GM12878 (cell line): ENCODE measurements at regions not wholly inside any gene's neighbourhood (a gene's known extent, or its start where the extent isn't known, plus 50 kb on each side); places are given as distances from the start of the nearest gene placed in this dataset.

Experiments
- ATAC-seq: fragments of 200-7000 bp; cut with Tn5 transposase; 3 replicates; pipeline ENCODE4 v1.9.1; 2020; ENCODE audit warnings: mild to moderate bottlenecking, moderate library complexity
- BruUV-seq: library from RNA; stranded (reverse); fragments of 400-500 nt; replicated peaks from 2 replicates; lab custom pipeline; 2021; lab: Mats Ljungman, UMichigan
- CTCF ChIA-PET: fragments of 300-600 bp; sonication (Branson Sonifier 250); formaldehyde crosslinking; extraction: SDS; loops from one replicate; lab custom pipeline; 2021; ENCODE audit warnings: inconsistent platforms; lab: Yijun Ruan, JAX
- POLR2A ChIA-PET: fragments of 350-600 bp; formaldehyde crosslinking; extraction: SDS; loops from one replicate; lab custom pipeline; 2021; ENCODE audit warnings: inconsistent platforms; lab: Charles Lee
- RAD21 ChIA-PET: fragments of 300-600 bp; sonication (Branson Sonifier 250); formaldehyde crosslinking; loops from one replicate; lab custom pipeline; 2023; ENCODE audit warnings: antibody characterized with exemption; ENCODE audit not compliant: unreplicated experiment; lab: Charles Lee
- SMC1A ChIA-PET: fragments of 300-600 bp; sonication (Branson Sonifier 250); formaldehyde crosslinking; loops from one replicate; lab custom pipeline; 2023; ENCODE audit not compliant: unreplicated experiment, uncharacterized antibody; lab: Charles Lee
- DNase-seq: peaks from one replicate; pipeline ENCODE4 v3.0.0-alpha.2; 2011; ENCODE audit warnings: low read depth, low spot score
- FAIRE-seq: peaks from 3 replicates; lab custom pipeline; 2011; peaks lifted over from hg19 to GRCh38; lab: Jason Lieb, UNC
- H2AFZ ChIP-seq: 2 replicates; pipeline ENCODE4 v1.6.0; 2011; ENCODE audit warnings: low read depth, low read length, control low read depth; ENCODE audit not compliant: control insufficient read depth
- H3K27ac ChIP-seq: 2 replicates; pipeline ENCODE4 v1.5.1; 2011; ENCODE audit warnings: control low read depth; ENCODE audit not compliant: control insufficient read depth, insufficient read depth
- H3K27me3 ChIP-seq, 2 experiments: replicated peaks in 1 of 2; 2 replicates each; pipeline versions ENCODE4 v1.6.0 to v1.6.1; 2011; ENCODE audit warnings: low read length in 1 of 2; ENCODE audit not compliant: control insufficient read depth in 2 of 2, insufficient read depth in 2 of 2
- H3K36me3 ChIP-seq, 2 experiments: 2 replicates each; pipeline ENCODE4 v1.5.1; 2011; ENCODE audit warnings: low read length in 1 of 2; ENCODE audit not compliant: control insufficient read depth in 2 of 2, insufficient read depth in 2 of 2
- H3K4me1 ChIP-seq: 2 replicates; pipeline ENCODE4 v1.6.1; 2011; ENCODE audit warnings: mild to moderate bottlenecking, low read length, moderate library complexity, mixed read lengths; ENCODE audit not compliant: control insufficient read depth, insufficient read depth
- H3K4me2 ChIP-seq: 2 replicates; pipeline ENCODE4 v1.6.0; 2011; ENCODE audit warnings: control low read depth; ENCODE audit not compliant: control insufficient read depth, insufficient read depth
- H3K4me3 ChIP-seq: fragments of 200-600 bp; sonication (generic); 2 replicates; pipeline ENCODE4 v1.5.1; 2016
- H3K79me2 ChIP-seq: 2 replicates; pipeline ENCODE4 v1.6.0; 2011; ENCODE audit warnings: low read length; ENCODE audit not compliant: control insufficient read depth, insufficient read depth
- H3K9ac ChIP-seq: 2 replicates; pipeline ENCODE4 v1.8.0; 2011; ENCODE audit warnings: low read length, control low read depth, mixed read lengths; ENCODE audit not compliant: control insufficient read depth, insufficient read depth
- H3K9me3 ChIP-seq: replicated peaks from 3 replicates; pipeline ENCODE4 v1.5.1; 2011; ENCODE audit warnings: mild to moderate bottlenecking, low read length; ENCODE audit not compliant: control insufficient read depth, insufficient read depth
- H4K20me1 ChIP-seq: 2 replicates; pipeline ENCODE4 v1.6.0; 2011; ENCODE audit not compliant: control insufficient read depth, insufficient read depth
- ATF2 ChIP-seq: IDR thresholded peaks from 2 replicates; pipeline ENCODE4 v1.6.1; 2012; ENCODE audit warnings: low read length, inconsistent platforms
- BCL3 ChIP-seq: IDR thresholded peaks from 2 replicates; pipeline ENCODE4 v1.6.1; 2011; ENCODE audit warnings: borderline replicate concordance, low read depth, mild to moderate bottlenecking, moderate library complexity, low read length; ENCODE audit not compliant: insufficient read depth, poor library complexity, severe bottlenecking
- CBX3 ChIP-seq: fragments of 200-600 bp; sonication (generic); IDR thresholded peaks from 2 replicates; pipeline ENCODE4 v1.6.1; 2016; ENCODE audit warnings: low read depth, borderline replicate concordance
- GATAD2B ChIP-seq: fragments of 450-650 bp; conservative IDR thresholded peaks from 2 replicates; pipeline ENCODE4 v1.6.1; 2017; ENCODE audit warnings: low read depth, mild to moderate bottlenecking, moderate library complexity
- HDAC6 ChIP-seq: fragments of 200-600 bp; sonication (generic); IDR thresholded peaks from one replicate; pipeline ENCODE4 v1.8.0; 2017; ENCODE audit warnings: antibody characterized with exemption; ENCODE audit not compliant: unreplicated experiment
- IKZF2 ChIP-seq, 2 experiments: fragments of 450-650 bp; IDR thresholded peaks; 2 replicates each; pipeline ENCODE4 v1.6.1; 2017; ENCODE audit warnings: mild to moderate bottlenecking in 2 of 2, moderate library complexity in 2 of 2
- MLLT1 ChIP-seq: fragments of 450-650 bp; IDR thresholded peaks from 2 replicates; pipeline ENCODE4 v1.6.1; 2016; ENCODE audit warnings: mild to moderate bottlenecking
- MXI1 ChIP-seq: fragments of 150-350 bp; IDR thresholded peaks from 2 replicates; pipeline ENCODE4 v1.6.1; 2011; ENCODE audit warnings: low read depth, mild to moderate bottlenecking, inconsistent platforms, low read length, improper control_type of control experiment
- NBN ChIP-seq: fragments of 450-650 bp; IDR thresholded peaks from 2 replicates; pipeline ENCODE4 v1.6.1; 2016
- NFYA ChIP-seq: IDR thresholded peaks from 2 replicates; pipeline ENCODE4 v1.6.1; 2011; ENCODE audit warnings: low read depth, mild to moderate bottlenecking, low read length, improper control_type of control experiment, borderline replicate concordance
- PKNOX1 ChIP-seq: fragments of 450-650 bp; IDR thresholded peaks from 2 replicates; pipeline ENCODE4 v1.6.1; 2016; ENCODE audit warnings: mild to moderate bottlenecking
- RB1 ChIP-seq: fragments of 450-650 bp; formaldehyde crosslinking; IDR thresholded peaks from 2 replicates; pipeline ENCODE4 v1.6.1; 2017; ENCODE audit warnings: mild to moderate bottlenecking, borderline replicate concordance
- RCOR1 ChIP-seq: conservative IDR thresholded peaks from 2 replicates; pipeline ENCODE4 v1.6.1; 2012; ENCODE audit warnings: low read depth, low read length, improper control_type of control experiment
- ZBED1 ChIP-seq: IDR thresholded peaks from 2 replicates; pipeline ENCODE4 v1.6.1; 2016; ENCODE audit warnings: borderline replicate concordance
- ZNF217 ChIP-seq: fragments of 450-650 bp; IDR thresholded peaks from 2 replicates; pipeline ENCODE4 v1.6.1; 2017; ENCODE audit warnings: antibody characterized with exemption, mild to moderate bottlenecking
- WGBS: methylation state at CpG from one replicate; pipeline ENCODE4 v1.1.6; 2016; ENCODE audit warnings: low lambda C conversion rate; ENCODE audit not compliant: insufficient replicate concordance, insufficient coverage; ENCODE audit errors: missing lambda C conversion rate; 5-methylcytosine and 5-hydroxymethylcytosine counted together
- in situ Hi-C: fragments of 300-500 bp; cut with MboI; formaldehyde crosslinking; loops from 9 replicates; pipeline ENCODE4 v1.14.3; 2018; ENCODE audit warnings: mixed read lengths
- intact Hi-C: fragments of 100-400 bp; cut with micrococcal nuclease; formaldehyde crosslinking; loops from one replicate; pipeline ENCODE4 v1.14.2; 2022; ENCODE audit not compliant: unreplicated experiment

GRCh38 chrX:84760560-84760959 lies 243.1 kb upstream of the APOOL start:
- Histone ChIP-seq H3K4me3 (no peak overlapping the region), H3K9ac (no peak overlapping the region), H4K20me1 (no peaks in the 10 kb centered on the region), H3K4me2 (no peak overlapping the region), H3K27ac (no peak overlapping the region), H3K9me3 (no peaks in the 10 kb centered on the region), H3K4me1 (no peaks in the 10 kb centered on the region), H3K36me3 (no peaks in the 10 kb centered on the region), H3K27me3 (no peaks in the 10 kb centered on the region), H3K79me2 (no peaks in the 10 kb centered on the region), H2AFZ (no peak overlapping the region)
- DNase-seq (no peak), FAIRE-seq (no peak), ATAC-seq (no peak)
- TF ChIP-seq ZNF217 (no peak), IKZF2 (IDR thresholded peaks at IDR 0.05) (no peak), PKNOX1 (no peak), ZBED1 (no peak), NBN (no peak), HDAC6 (no peak)
- BruUV-seq, result no TSS peak
- SMC1A ChIA-PET, result no interaction called here
- CTCF ChIA-PET, result no interaction called here
- POLR2A ChIA-PET, result no interaction called here
- RAD21 ChIA-PET, result no interaction called here
- 0% methylated on average over 1 of the region's 1 CpG for WGBS
- intact Hi-C loops, result no loop called here
- in situ Hi-C loops, result no loop called here

- 91% methylated on average over 1 of the region's 1 CpG for WGBS
- H3K4me3 ChIP-seq, result no peak overlapping the region
- H2AFZ ChIP-seq, result no peak overlapping the region
- FAIRE-seq (no peak), ATAC-seq (no peak), DNase-seq (no peak)
- H3K9me3 ChIP-seq, result no peaks in the 10 kb centered on the region
- H3K79me2 ChIP-seq, result no peaks in the 10 kb centered on the region
- H4K20me1 ChIP-seq, result no peaks in the 10 kb centered on the region
- ChIA-PET POLR2A (no interaction called here), CTCF (no interaction called here), RAD21 (no interaction called here), SMC1A (interaction anchor here (1.0 kb wide), 1 partner anchor 9 kb away, joined by 3 read pairs; no protein-coding TSS in a partner anchor)
- H3K4me2 ChIP-seq, result no peak overlapping the region
- no peaks in the 10 kb centered on the region for H3K36me3 ChIP-seq
- in situ Hi-C loops, result no loop called here
- no peaks in the 10 kb centered on the region for H3K27me3 ChIP-seq
- no TSS peak for BruUV-seq
- intact Hi-C loops, result no loop called here
- H3K9ac ChIP-seq, result no peak overlapping the region
- H3K4me1 ChIP-seq, result no peaks in the 10 kb centered on the region
- no peak overlapping the region for H3K27ac ChIP-seq
- TF ChIP-seq MLLT1 (no peak), ATF2 (no peak), GATAD2B (no peak), MXI1 (no peak), RCOR1 (no peak), BCL3 (no peak), RB1 (no peak), NFYA (no peak), CBX3 (no peak)
Measured at GRCh38 chrX:84796321-84796720, 207.4 kb upstream of the APOOL start.
